Endothelial cell of umbilical vein (primary cell): ENCODE measurements at regions not wholly inside any gene's neighbourhood (a gene's known extent, or its start where the extent isn't known, plus 50 kb on each side); places are given as distances from the start of the nearest gene placed in this dataset.

Source experiments
- BruUV-seq: library from RNA; stranded (reverse); fragments of 400-500 nt; replicated peaks from 2 replicates; lab custom pipeline; 2021; lab: Mats Ljungman, UMichigan
- CTCF ChIA-PET: fragments of 300-600, 350-600 bp; sonication (Branson Sonifier 250); formaldehyde crosslinking; loops from one replicate; lab custom pipeline; 2021; ENCODE audit warnings: antibody characterized with exemption, inconsistent platforms; lab: Charles Lee
- POLR2A ChIA-PET: fragments of 300-600, 350-600 bp; sonication (Branson Sonifier 250); formaldehyde crosslinking; loops from one replicate; lab custom pipeline; 2021; ENCODE audit warnings: antibody characterized with exemption, inconsistent platforms; lab: Charles Lee
- DNase-seq: peaks from one replicate; pipeline ENCODE4 v3.0.0-alpha.2; 2011; ENCODE audit warnings: low read depth, low spot score
- FAIRE-seq: peaks from 2 replicates; lab custom pipeline; 2011; peaks lifted over from hg19 to GRCh38; lab: Jason Lieb, UNC
- H2AFZ ChIP-seq: 2 replicates; pipeline ENCODE4 v1.6.0; 2012; ENCODE audit warnings: low read depth, low read length, control low read depth, inconsistent platforms
- H3K27ac ChIP-seq: 2 replicates; pipeline ENCODE4 v1.5.1; 2011; ENCODE audit warnings: low read depth, mild to moderate bottlenecking, control low read depth, low read length, moderate library complexity; ENCODE audit not compliant: insufficient read depth
- H3K27me3 ChIP-seq, 2 experiments: 2 replicates each; pipeline versions ENCODE4 v1.6.0 to v1.6.1; 2011; ENCODE audit warnings: low read length in 2 of 2, mixed read lengths in 1 of 2; ENCODE audit not compliant: control insufficient read depth in 2 of 2, insufficient read depth in 2 of 2
- H3K36me3 ChIP-seq, 2 experiments: 2 replicates in 1 of 2; 3 replicates in 1 of 2; pipeline ENCODE4 v1.5.1; 2011; ENCODE audit warnings: low read length in 2 of 2, mild to moderate bottlenecking in 1 of 2, moderate library complexity in 1 of 2; ENCODE audit not compliant: control insufficient read depth in 2 of 2, insufficient read depth in 2 of 2; ENCODE audit errors: extremely low read depth in 1 of 2
- H3K4me1 ChIP-seq: 3 replicates; pipeline ENCODE4 v1.5.1; 2011; ENCODE audit warnings: mild to moderate bottlenecking, low read length; ENCODE audit not compliant: control insufficient read depth, insufficient read depth; ENCODE audit errors: extremely low read depth
- H3K4me2 ChIP-seq: 2 replicates; pipeline ENCODE4 v1.6.1; 2011; ENCODE audit warnings: low read length, control low read depth, mixed read lengths; ENCODE audit not compliant: insufficient read depth
- H3K4me3 ChIP-seq, 3 experiments: fragments of 200-600 bp in 1 of 3; sonication (generic), shearing (Covaris generic) in 1 of 3; replicated peaks in 1 of 3; 2 replicates each; pipeline ENCODE4 v1.5.1; 2011 to 2016; ENCODE audit warnings: control low read depth in 3 of 3, low read length in 3 of 3, mild to moderate bottlenecking in 2 of 3, inconsistent platforms in 1 of 3, low read depth in 1 of 3, moderate library complexity in 1 of 3; ENCODE audit not compliant: insufficient read depth in 1 of 3
- H3K79me2 ChIP-seq: 2 replicates; pipeline ENCODE4 v1.6.0; 2012; ENCODE audit warnings: low read length, inconsistent platforms; ENCODE audit not compliant: control insufficient read depth, insufficient read depth
- H3K9ac ChIP-seq: replicated peaks from 2 replicates; pipeline ENCODE3; 2011; ENCODE audit warnings: low read length, control low read depth; ENCODE audit not compliant: insufficient read depth; ENCODE audit errors: extremely low read depth
- H3K9me1 ChIP-seq: replicated peaks from 3 replicates; pipeline ENCODE4 v1.6.0; 2011; ENCODE audit warnings: mild to moderate bottlenecking, low read length; ENCODE audit not compliant: control insufficient read depth, insufficient read depth; ENCODE audit errors: extremely low read depth
- H3K9me3 ChIP-seq: replicated peaks from 2 replicates; pipeline ENCODE4 v1.5.1; 2012; ENCODE audit warnings: low read length, inconsistent platforms; ENCODE audit not compliant: control insufficient read depth, insufficient read depth
- H4K20me1 ChIP-seq: replicated peaks from 2 replicates; pipeline ENCODE3; 2011; ENCODE audit warnings: mild to moderate bottlenecking, low read length; ENCODE audit not compliant: control insufficient read depth, insufficient read depth; ENCODE audit errors: extremely low read depth
- EZH2 ChIP-seq: IDR thresholded peaks from 2 replicates; pipeline ENCODE4 v1.6.1; 2012; ENCODE audit warnings: borderline replicate concordance, low read depth, mild to moderate bottlenecking, moderate library complexity, low read length, inconsistent platforms; ENCODE audit not compliant: severe bottlenecking
- FOS ChIP-seq: IDR thresholded peaks from 2 replicates; pipeline ENCODE4 v1.6.1; 2011; ENCODE audit warnings: mild to moderate bottlenecking, low read length, moderate library complexity, borderline replicate concordance; ENCODE audit not compliant: insufficient read depth
- GATA2 ChIP-seq: IDR thresholded peaks from 2 replicates; pipeline ENCODE4 v1.7.0; 2011; ENCODE audit warnings: low read depth, mild to moderate bottlenecking, moderate library complexity, mixed read lengths, low read length; ENCODE audit not compliant: insufficient read length, insufficient read depth
- JUN ChIP-seq: IDR thresholded peaks from 2 replicates; pipeline ENCODE4 v1.6.1; 2011; ENCODE audit warnings: borderline replicate concordance, low read depth; ENCODE audit not compliant: insufficient read length, insufficient read depth
- MAX ChIP-seq: IDR thresholded peaks from 2 replicates; pipeline ENCODE4 v1.6.1; 2011; ENCODE audit not compliant: insufficient read depth, insufficient read length
- MYC ChIP-seq: IDR thresholded peaks from one replicate; pipeline ENCODE4 v1.6.1; 2011; ENCODE audit warnings: mild to moderate bottlenecking, low read depth, low read length
- POLR2A ChIP-seq: IDR thresholded peaks from 2 replicates; pipeline ENCODE4 v1.6.1; 2012; ENCODE audit warnings: low read depth, mild to moderate bottlenecking, control low read depth, low read length
- POLR2AphosphoS5 ChIP-seq: IDR thresholded peaks from 2 replicates; pipeline ENCODE4 v1.6.1; 2012; ENCODE audit warnings: low read depth, mild to moderate bottlenecking, control low read depth, low read length, moderate library complexity; ENCODE audit not compliant: insufficient read depth
- dilution Hi-C: fragments of 300-500 bp; cut with MboI; formaldehyde crosslinking; loops from one replicate; pipeline ENCODE4 v1.15.0; 2019; ENCODE audit warnings: low sequenced_read_pairs; ENCODE audit not compliant: extremely low pct_ligation_motif_present
- intact Hi-C: fragments of 100-400 bp; cut with micrococcal nuclease; formaldehyde crosslinking; loops from one replicate; pipeline ENCODE4 v1.10.0; 2022
- TF ChIP-seq, protein P1 (sequence below), 2 donors: IDR thresholded peaks; 1 replicate in 1 of 2; 2 replicates in 1 of 2; pipeline ENCODE4 v1.5.1; 2011; ENCODE audit warnings: low read length in 2 of 2, mild to moderate bottlenecking in 2 of 2, moderate library complexity in 2 of 2, control low read depth in 1 of 2, inconsistent platforms in 1 of 2, low read depth in 1 of 2; ENCODE audit not compliant: insufficient read depth in 1 of 2; ENCODE audit errors: extremely low read depth in 1 of 2

DNA sequence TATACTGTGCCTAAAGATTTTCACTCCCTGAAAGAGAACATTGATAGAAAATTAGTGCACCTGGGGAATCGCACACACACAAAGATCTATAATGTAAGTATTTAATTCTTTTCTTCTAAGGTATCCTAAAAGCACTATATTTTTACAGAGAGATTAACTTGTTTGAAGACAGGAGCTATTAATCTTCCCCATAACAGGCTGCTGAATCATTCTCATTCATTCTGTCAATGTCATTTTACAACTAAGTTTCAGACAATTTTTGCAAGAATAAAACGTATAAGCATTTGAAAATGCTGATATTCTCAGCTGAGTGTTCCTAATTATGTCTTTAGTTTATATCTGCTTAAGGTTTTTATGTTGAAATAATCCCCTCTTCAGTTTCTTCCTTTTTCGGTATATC is 776.7 kb downstream of the NXPH1 start:
- no peaks in the 10 kb centered on the region for H3K79me2 ChIP-seq
- H3K27ac ChIP-seq = no peak overlapping the region
- ChIA-PET CTCF (interaction anchor here (1.3 kb wide), 1 partner anchor 11 kb away, joined by 3 read pairs; no protein-coding TSS in a partner anchor), POLR2A (no interaction called here)
- H3K9me3 ChIP-seq = peaks cover 4% of the 10 kb centered on the region
- FAIRE-seq = no peak
- no peaks in the 10 kb centered on the region for H3K36me3 ChIP-seq
- DNase-seq = no peak
- no TSS peak for BruUV-seq
- no peak overlapping the region for H3K9ac ChIP-seq
- H3K9me1 ChIP-seq = no peaks in the 10 kb centered on the region
- intact Hi-C loops (no loop called here), dilution Hi-C loops (no loop called here)
- H3K4me2 ChIP-seq = no peak overlapping the region
- no peaks in the 10 kb centered on the region for H3K4me1 ChIP-seq
- no peaks in the 10 kb centered on the region for H3K27me3 ChIP-seq
- no peak overlapping the region for H3K4me3 ChIP-seq
- TF ChIP-seq MYC = no peak
- no peak for TF ChIP-seq GATA2
- TF ChIP-seq MAX = no peak
- TF ChIP-seq FOS = no peak
- TF ChIP-seq, protein P1, sequence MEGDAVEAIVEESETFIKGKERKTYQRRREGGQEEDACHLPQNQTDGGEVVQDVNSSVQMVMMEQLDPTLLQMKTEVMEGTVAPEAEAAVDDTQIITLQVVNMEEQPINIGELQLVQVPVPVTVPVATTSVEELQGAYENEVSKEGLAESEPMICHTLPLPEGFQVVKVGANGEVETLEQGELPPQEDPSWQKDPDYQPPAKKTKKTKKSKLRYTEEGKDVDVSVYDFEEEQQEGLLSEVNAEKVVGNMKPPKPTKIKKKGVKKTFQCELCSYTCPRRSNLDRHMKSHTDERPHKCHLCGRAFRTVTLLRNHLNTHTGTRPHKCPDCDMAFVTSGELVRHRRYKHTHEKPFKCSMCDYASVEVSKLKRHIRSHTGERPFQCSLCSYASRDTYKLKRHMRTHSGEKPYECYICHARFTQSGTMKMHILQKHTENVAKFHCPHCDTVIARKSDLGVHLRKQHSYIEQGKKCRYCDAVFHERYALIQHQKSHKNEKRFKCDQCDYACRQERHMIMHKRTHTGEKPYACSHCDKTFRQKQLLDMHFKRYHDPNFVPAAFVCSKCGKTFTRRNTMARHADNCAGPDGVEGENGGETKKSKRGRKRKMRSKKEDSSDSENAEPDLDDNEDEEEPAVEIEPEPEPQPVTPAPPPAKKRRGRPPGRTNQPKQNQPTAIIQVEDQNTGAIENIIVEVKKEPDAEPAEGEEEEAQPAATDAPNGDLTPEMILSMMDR (IDR thresholded peaks at IDR 0.05; ENCODE audit: extremely low read depth in 1 of 2, insufficient read depth in 1 of 2, low read depth in 1 of 2, low read length in 2 of 2) = no peak
- TF ChIP-seq POLR2A = no peak
- no peak for TF ChIP-seq POLR2AphosphoS5
- no peak for TF ChIP-seq JUN
- no peak for TF ChIP-seq EZH2
- no peak overlapping the region for H2AFZ ChIP-seq
- no peaks in the 10 kb centered on the region for H4K20me1 ChIP-seq
